ENCODE measurements at regions not wholly inside any gene's neighbourhood (a gene's known extent, or its start where the extent isn't known, plus 50 kb on each side); places are given as distances from the start of the nearest gene placed in this dataset.

GRCh38 chr1:177748080-177748801, 221.6 kb downstream of the SEC16B start:
- Histone ChIP-seq H3K4me2 (replicated peaks; ENCODE audit: low read depth, low read length, poor library complexity, severe bottlenecking) (no peak overlapping the region), H3K9ac (ENCODE audit: low read length) (no peak overlapping the region), H2AFZ (ENCODE audit: insufficient read depth, low read depth, low read length, poor library complexity, severe bottlenecking) (no peak overlapping the region), H3K9me3 (ENCODE audit: control extremely low read depth in 1 of 3, control insufficient read depth in 2 of 3, insufficient read depth in 1 of 3, low read length in 2 of 3) (no peaks in the 10 kb centered on the region), H3K27me3 (replicated peaks in 1 of 4; ENCODE audit: control extremely low read depth in 1 of 4, control insufficient read depth in 3 of 4, insufficient read depth in 4 of 4, low read length in 3 of 4) (no peaks in the 10 kb centered on the region), H3K27ac (ENCODE audit: low read length in 2 of 2) (no peak overlapping the region), H3K36me3 (replicated peaks in 1 of 2; ENCODE audit: control extremely low read depth in 1 of 2, control insufficient read depth in 1 of 2, extremely low read depth in 1 of 2, insufficient read depth in 2 of 2, low read length in 1 of 2) (no peaks in the 10 kb centered on the region), H3K4me1 (ENCODE audit: control insufficient read depth in 2 of 2, insufficient read depth in 2 of 2, low read length in 2 of 2) (no peaks in the 10 kb centered on the region), H4K20me1 (ENCODE audit: control insufficient read depth, insufficient read depth, low read length, poor library complexity, severe bottlenecking) (no peaks in the 10 kb centered on the region), H3K79me2 (ENCODE audit: control insufficient read depth, insufficient read depth, low read length) (no peaks in the 10 kb centered on the region), H3K4me3 (ENCODE audit: control extremely low read depth in 1 of 5, extremely low read depth in 1 of 5, insufficient read depth in 1 of 5, low read depth in 2 of 5, low read length in 4 of 5) (no peak overlapping the region)
- Mint-ChIP-seq H3K27me3 (peaks cover 3% of the 10 kb centered on the region), H3K27ac (no peak overlapping the region), H3K9me3 (ENCODE audit: insufficient read depth) (peaks cover 1% of the 10 kb centered on the region), H3K4me1 (no peaks in the 10 kb centered on the region), H3K4me3 (no peak overlapping the region)
- intact Hi-C loops (cut with micrococcal nuclease): no loop called here
- ATAC-seq (ENCODE audit: low read depth) (no peak), DNase-seq (no peak)
- POLR2A ChIA-PET: no interaction called here
- no peak for TF ChIP-seq CTCF (IDR thresholded peaks at IDR 0.05)
- no peak for TF ChIP-seq EZH2 (IDR thresholded peaks at IDR 0.05; ENCODE audit: borderline replicate concordance, insufficient read depth, low read depth, low read length, poor library complexity, severe bottlenecking)
- CTCF ChIA-PET: no interaction called here
- WGBS (ENCODE audit: insufficient coverage): 80% methylated on average over 3 of the region's 4 CpGs

GRCh38 chr1:177746155-177746554, 223.7 kb downstream of the SEC16B start:
- WGBS (ENCODE audit: insufficient coverage): 100% methylated on average over 1 of the region's 3 CpGs
- CTCF ChIA-PET: no interaction called here
- POLR2A ChIA-PET: no interaction called here
- Histone ChIP-seq H2AFZ (ENCODE audit: insufficient read depth, low read depth, low read length, poor library complexity, severe bottlenecking) (no peak overlapping the region), H3K4me2 (replicated peaks; ENCODE audit: low read depth, low read length, poor library complexity, severe bottlenecking) (no peak overlapping the region), H3K27ac (ENCODE audit: low read length in 2 of 2) (no peak overlapping the region), H3K9me3 (ENCODE audit: control extremely low read depth in 1 of 3, control insufficient read depth in 2 of 3, insufficient read depth in 1 of 3, low read length in 2 of 3) (no peaks in the 10 kb centered on the region), H4K20me1 (ENCODE audit: control insufficient read depth, insufficient read depth, low read length, poor library complexity, severe bottlenecking) (no peaks in the 10 kb centered on the region), H3K4me1 (ENCODE audit: control insufficient read depth in 2 of 2, insufficient read depth in 2 of 2, low read length in 2 of 2) (no peaks in the 10 kb centered on the region), H3K4me3 (ENCODE audit: control extremely low read depth in 1 of 5, extremely low read depth in 1 of 5, insufficient read depth in 1 of 5, low read depth in 2 of 5, low read length in 4 of 5) (no peak overlapping the region), H3K36me3 (replicated peaks in 1 of 2; ENCODE audit: control extremely low read depth in 1 of 2, control insufficient read depth in 1 of 2, extremely low read depth in 1 of 2, insufficient read depth in 2 of 2, low read length in 1 of 2) (no peaks in the 10 kb centered on the region), H3K27me3 (replicated peaks in 1 of 4; ENCODE audit: control extremely low read depth in 1 of 4, control insufficient read depth in 3 of 4, insufficient read depth in 4 of 4, low read length in 3 of 4) (no peaks in the 10 kb centered on the region), H3K79me2 (ENCODE audit: control insufficient read depth, insufficient read depth, low read length) (no peaks in the 10 kb centered on the region), H3K9ac (ENCODE audit: low read length) (no peak overlapping the region)
- no peaks in the 10 kb centered on the region for H3K4me1 Mint-ChIP-seq
- TF ChIP-seq CTCF (IDR thresholded peaks at IDR 0.05) (no peak), EZH2 (IDR thresholded peaks at IDR 0.05; ENCODE audit: borderline replicate concordance, insufficient read depth, low read depth, low read length, poor library complexity, severe bottlenecking) (no peak)
- no peak for DNase-seq
- H3K27ac Mint-ChIP-seq: no peak overlapping the region
- no peak for ATAC-seq (ENCODE audit: low read depth)
- intact Hi-C loops (cut with micrococcal nuclease): no loop called here
- H3K4me3 Mint-ChIP-seq: no peak overlapping the region
- H3K9me3 Mint-ChIP-seq (ENCODE audit: insufficient read depth): peaks cover 1% of the 10 kb centered on the region
- H3K27me3 Mint-ChIP-seq: peaks cover 3% of the 10 kb centered on the region

Measured in B cell (primary cell).